ENCODE measurements at regions not wholly inside any gene's neighbourhood (a gene's known extent, or its start where the extent isn't known, plus 50 kb on each side); places are given as distances from the start of the nearest gene placed in this dataset.

DNA sequence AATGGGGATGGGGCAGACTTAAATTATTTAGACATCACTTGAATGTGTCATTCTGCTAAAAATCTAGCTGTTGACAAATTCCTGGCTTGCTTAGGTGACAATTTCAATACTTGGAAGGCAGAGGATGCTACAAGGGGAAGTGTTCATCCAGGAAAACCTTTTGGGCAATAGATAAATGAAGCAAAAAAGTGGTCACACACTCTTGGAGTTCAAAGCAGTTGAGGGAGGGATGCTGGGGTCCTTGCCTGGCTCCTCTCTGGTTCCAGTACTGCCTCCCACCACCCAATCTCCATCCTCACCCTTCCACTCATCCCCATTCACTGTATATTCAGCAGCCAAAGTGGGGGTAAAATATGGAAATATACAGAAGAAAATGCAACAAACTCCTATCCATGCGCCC is 52.6 kb upstream of the FRMD4B start:
- TF ChIP-seq TAF1 (IDR thresholded peaks at IDR 0.05; ENCODE audit: borderline replicate concordance, insufficient read depth, low read length) (no peak), POLR2AphosphoS5 (IDR thresholded peaks at IDR 0.05; ENCODE audit: low read depth, low read length) (no peak)
- TF ChIP-seq, protein P1, sequence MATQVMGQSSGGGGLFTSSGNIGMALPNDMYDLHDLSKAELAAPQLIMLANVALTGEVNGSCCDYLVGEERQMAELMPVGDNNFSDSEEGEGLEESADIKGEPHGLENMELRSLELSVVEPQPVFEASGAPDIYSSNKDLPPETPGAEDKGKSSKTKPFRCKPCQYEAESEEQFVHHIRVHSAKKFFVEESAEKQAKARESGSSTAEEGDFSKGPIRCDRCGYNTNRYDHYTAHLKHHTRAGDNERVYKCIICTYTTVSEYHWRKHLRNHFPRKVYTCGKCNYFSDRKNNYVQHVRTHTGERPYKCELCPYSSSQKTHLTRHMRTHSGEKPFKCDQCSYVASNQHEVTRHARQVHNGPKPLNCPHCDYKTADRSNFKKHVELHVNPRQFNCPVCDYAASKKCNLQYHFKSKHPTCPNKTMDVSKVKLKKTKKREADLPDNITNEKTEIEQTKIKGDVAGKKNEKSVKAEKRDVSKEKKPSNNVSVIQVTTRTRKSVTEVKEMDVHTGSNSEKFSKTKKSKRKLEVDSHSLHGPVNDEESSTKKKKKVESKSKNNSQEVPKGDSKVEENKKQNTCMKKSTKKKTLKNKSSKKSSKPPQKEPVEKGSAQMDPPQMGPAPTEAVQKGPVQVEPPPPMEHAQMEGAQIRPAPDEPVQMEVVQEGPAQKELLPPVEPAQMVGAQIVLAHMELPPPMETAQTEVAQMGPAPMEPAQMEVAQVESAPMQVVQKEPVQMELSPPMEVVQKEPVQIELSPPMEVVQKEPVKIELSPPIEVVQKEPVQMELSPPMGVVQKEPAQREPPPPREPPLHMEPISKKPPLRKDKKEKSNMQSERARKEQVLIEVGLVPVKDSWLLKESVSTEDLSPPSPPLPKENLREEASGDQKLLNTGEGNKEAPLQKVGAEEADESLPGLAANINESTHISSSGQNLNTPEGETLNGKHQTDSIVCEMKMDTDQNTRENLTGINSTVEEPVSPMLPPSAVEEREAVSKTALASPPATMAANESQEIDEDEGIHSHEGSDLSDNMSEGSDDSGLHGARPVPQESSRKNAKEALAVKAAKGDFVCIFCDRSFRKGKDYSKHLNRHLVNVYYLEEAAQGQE (IDR thresholded peaks at IDR 0.05; ENCODE audit: insufficient read depth in 1 of 2, low read depth in 2 of 2, low read length in 2 of 2) = no peak

Data from PFSK-1 (cell line).